22Rv1 (cell line): ENCODE measurements at regions not wholly inside any gene's neighbourhood (a gene's known extent, or its start where the extent isn't known, plus 50 kb on each side); places are given as distances from the start of the nearest gene placed in this dataset.

Source experiments
- CTCF ChIP-seq: fragments of 450-650 bp; IDR thresholded peaks from 2 replicates; pipeline ENCODE4 v1.5.1; 2017; ENCODE audit warnings: mild to moderate bottlenecking
- ZFX ChIP-seq: fragments of 450-650 bp; IDR thresholded peaks from 2 replicates; pipeline ENCODE4 v1.6.1; 2017; ENCODE audit warnings: antibody characterized with exemption, borderline replicate concordance

GRCh38 chr9:81363916-81364480 lies 325.3 kb downstream of the TLE1 start:
- no peak for TF ChIP-seq CTCF
- TF ChIP-seq ZFX, result no peak
